ENCODE measurements at regions not wholly inside any gene's neighbourhood (a gene's known extent, or its start where the extent isn't known, plus 50 kb on each side); places are given as distances from the start of the nearest gene placed in this dataset.

DNA sequence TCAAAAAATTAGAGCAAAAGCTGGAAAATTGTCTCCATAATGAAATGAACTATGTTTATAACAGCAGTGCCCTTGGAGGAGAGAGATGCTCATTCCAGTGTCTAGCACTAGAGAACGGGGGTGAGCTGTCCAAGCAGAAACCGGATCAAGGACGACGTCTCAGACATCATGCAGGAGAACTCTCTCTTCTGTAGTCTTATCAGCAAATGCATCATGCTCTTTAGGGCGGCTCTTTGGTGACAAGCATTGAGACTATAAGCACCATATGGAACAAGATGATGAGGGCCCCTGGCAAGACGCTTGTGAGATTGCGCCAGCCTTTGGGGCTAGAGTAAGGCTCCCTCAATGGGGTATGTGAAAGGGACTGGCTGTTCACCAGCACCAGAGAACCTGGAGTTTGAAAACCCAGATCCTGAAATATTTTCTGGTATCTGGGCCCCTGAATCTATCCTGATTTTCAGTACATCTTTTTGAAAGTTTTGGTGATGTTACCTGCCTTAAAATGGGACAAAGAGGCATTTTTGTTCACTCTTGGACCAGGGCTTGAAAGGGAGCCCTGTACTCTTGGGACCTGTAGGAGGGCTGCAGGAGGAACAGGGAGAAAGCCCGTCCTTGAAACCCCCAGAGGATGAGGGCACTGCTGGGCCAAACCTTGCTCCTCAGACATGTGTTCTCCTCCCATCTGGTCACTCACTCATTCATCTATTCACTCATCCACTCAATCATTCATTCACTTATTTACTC, 127.6 kb downstream of the TTLL2 start (continued):
- TF ChIP-seq, protein P1, sequence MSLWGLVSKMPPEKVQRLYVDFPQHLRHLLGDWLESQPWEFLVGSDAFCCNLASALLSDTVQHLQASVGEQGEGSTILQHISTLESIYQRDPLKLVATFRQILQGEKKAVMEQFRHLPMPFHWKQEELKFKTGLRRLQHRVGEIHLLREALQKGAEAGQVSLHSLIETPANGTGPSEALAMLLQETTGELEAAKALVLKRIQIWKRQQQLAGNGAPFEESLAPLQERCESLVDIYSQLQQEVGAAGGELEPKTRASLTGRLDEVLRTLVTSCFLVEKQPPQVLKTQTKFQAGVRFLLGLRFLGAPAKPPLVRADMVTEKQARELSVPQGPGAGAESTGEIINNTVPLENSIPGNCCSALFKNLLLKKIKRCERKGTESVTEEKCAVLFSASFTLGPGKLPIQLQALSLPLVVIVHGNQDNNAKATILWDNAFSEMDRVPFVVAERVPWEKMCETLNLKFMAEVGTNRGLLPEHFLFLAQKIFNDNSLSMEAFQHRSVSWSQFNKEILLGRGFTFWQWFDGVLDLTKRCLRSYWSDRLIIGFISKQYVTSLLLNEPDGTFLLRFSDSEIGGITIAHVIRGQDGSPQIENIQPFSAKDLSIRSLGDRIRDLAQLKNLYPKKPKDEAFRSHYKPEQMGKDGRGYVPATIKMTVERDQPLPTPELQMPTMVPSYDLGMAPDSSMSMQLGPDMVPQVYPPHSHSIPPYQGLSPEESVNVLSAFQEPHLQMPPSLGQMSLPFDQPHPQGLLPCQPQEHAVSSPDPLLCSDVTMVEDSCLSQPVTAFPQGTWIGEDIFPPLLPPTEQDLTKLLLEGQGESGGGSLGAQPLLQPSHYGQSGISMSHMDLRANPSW (CRISPR knock-in tag; IDR thresholded peaks at IDR 0.05; ENCODE audit: borderline replicate concordance), result no peak
- TF ChIP-seq CHCHD3 (CRISPR knock-in tag; IDR thresholded peaks at IDR 0.05), result no peak

- 47% methylated on average over 4 of the region's 4 CpGs for WGBS (ENCODE audit: low lambda C conversion rate)
- H3K9me3 ChIP-seq (ENCODE audit: low read length), result no peaks in the 10 kb centered on the region
- FAIRE-seq (no peak), DNase-seq (ENCODE audit: low spot score) (no peak), ATAC-seq (no peak)
- H3K27me3 ChIP-seq (ENCODE audit: control insufficient read depth in 1 of 2, insufficient read depth in 2 of 2, low read length in 2 of 2), result peaks cover 0 to 18% of the 10 kb centered on the region in 2 experiments; a peak in 3 of 5 replicates
- POLR2A ChIA-PET, result no interaction called here
- no peak overlapping the region for H3K9ac ChIP-seq (ENCODE audit: insufficient read depth, low read depth, low read length)
- no peak overlapping the region for H3K27ac ChIP-seq (ENCODE audit: extremely low read length, insufficient read depth, low read length)
- intact Hi-C loops (cut with micrococcal nuclease; ENCODE audit: unreplicated experiment) (no loop called here), in situ Hi-C loops (cut with HindIII; ENCODE audit: extremely low pct_ligation_motif_present, low pct_unique_long_range_greater_than_20kb) (no loop called here)
- H3K79me2 ChIP-seq (ENCODE audit: insufficient read depth, low read length), result no peaks in the 10 kb centered on the region
- H4K20me1 ChIP-seq (ENCODE audit: insufficient read depth, low read length), result no peaks in the 10 kb centered on the region
- no peaks in the 10 kb centered on the region for H3K4me1 ChIP-seq (ENCODE audit: insufficient read depth, low read length)
- no peak overlapping the region for H3K4me2 ChIP-seq (ENCODE audit: low read depth, low read length)
- H3K36me3 ChIP-seq (replicated peaks in 1 of 2; ENCODE audit: control insufficient read depth in 1 of 2, insufficient read depth in 2 of 2, low read length in 2 of 2), result no peaks in the 10 kb centered on the region
- TF ChIP-seq ATAD3A (CRISPR knock-in tag; IDR thresholded peaks at IDR 0.05) (no peak), FOXP1 (IDR thresholded peaks at IDR 0.05) (peak; percentile 8; the same call in 1 of the 2 replicates), FOXP1 (CRISPR knock-in tag; IDR thresholded peaks at IDR 0.05) (no peak), ATF7 (IDR thresholded peaks at IDR 0.05) (peak; percentile 24; the same call in 1 of the 2 replicates), ATF7 (CRISPR knock-in tag; IDR thresholded peaks at IDR 0.05) (no peak), ZNF24 (IDR thresholded peaks at IDR 0.05) (peak; percentile 78), NBN (conservative IDR thresholded peaks at IDR 0.05) (peak; percentile 93), LCORL (IDR thresholded peaks at IDR 0.05) (peak; percentile 24; the same call in 1 of the 2 replicates), LCORL (CRISPR knock-in tag; IDR thresholded peaks at IDR 0.05) (no peak), ZNF614 (CRISPR knock-in tag; IDR thresholded peaks at IDR 0.05; ENCODE audit: borderline replicate concordance) (no peak), PLRG1 (conservative IDR thresholded peaks at IDR 0.05) (peak; percentile 59; the same call in 1 of the 2 replicates), PHB2 (IDR thresholded peaks at IDR 0.05; ENCODE audit: partially characterized antibody) (peak; percentile 52), ETV5 (CRISPR knock-in tag; IDR thresholded peaks at IDR 0.05; ENCODE audit: borderline replicate concordance) (no peak)
- no TSS peak for BruUV-seq (replicated peaks)
- CTCF ChIA-PET (ENCODE audit: low intra/inter-chr PET ratio, low total read pairs), result no interaction called here
- H3K4me3 ChIP-seq (replicated peaks in 1 of 3; ENCODE audit: insufficient read depth in 1 of 3, low read depth in 2 of 3, low read length in 3 of 3), result no peak overlapping the region
- H2AFZ ChIP-seq (ENCODE audit: low read length), result no peak overlapping the region
These were observed 128.2 kb downstream of the TTLL2 start for GRCh38 chr6:167453082-167453446.
